Right hindlimb (tissue), 1 donor: ENCODE measurements at regions not wholly inside any gene's neighbourhood (a gene's known extent, or its start where the extent isn't known, plus 50 kb on each side); places are given as distances from the start of the nearest gene placed in this dataset.

ENCODE experiments used
- DNase-seq: peaks from one replicate; pipeline ENCODE4 v3.0.0-alpha.2; 2018

DNA sequence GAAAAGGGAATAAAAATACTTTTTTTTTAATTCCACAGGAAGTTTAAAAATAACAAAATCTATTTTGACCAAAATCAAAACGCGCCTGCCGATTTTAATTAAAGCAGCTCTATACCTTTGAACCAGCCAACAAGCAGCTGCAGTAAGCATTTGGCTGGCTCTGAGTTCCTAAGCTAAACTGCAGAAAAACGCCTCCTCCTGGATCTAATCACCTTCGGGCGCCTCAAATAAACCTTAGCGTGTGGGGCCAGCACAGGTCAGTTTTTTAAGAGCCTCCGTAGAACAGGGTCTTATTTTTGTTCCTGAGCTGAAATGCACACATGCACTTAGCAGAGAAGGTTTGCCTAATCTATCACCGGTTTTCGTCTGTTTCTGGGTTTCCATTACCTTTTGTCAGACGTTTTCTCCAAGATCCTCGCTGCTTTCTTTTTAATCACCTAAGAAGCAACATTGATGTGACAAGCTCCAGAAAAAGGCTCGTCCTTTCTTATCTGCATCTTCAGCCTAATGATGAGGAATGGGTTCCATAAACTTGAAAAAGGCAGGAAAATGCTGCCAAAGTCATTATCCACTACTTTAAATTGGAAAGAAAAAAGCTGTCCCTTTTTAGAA, 64.7 kb upstream of the HNRNPA3 start:
- no peak for DNase-seq

DNA sequence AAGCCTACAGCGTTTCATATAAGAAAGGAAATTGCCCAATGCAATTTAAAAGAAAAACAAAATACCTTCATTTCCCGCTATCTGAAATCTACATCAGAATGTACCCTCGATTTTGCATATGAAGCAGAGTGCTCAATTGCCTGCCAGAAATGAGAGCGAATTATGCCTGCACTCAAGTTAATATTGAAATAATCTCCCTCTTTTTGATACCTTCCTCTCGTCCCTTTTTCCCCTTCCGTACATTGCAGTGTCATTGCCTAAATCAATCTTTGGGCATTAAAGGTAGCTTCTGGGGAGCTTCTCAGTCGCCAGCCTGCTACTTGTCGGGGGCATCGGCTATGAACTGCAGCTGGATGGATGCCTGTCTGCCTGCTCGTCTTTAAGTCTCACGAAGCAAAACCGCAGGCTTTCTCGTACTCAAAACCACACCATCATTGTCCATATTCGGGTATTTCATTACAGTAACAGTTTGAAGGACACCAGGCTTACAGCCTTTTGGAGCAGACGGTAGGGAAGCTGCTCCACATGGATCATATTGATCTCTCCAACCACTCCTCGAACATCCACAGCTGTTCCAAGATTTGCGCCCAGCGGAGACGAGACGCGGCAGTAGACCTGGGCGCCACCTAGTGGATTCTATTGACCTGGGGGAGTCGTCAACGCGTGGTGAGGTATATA, 64.0 kb upstream of the HNRNPA3 start:
- peak; percentile 87 for DNase-seq

DNA sequence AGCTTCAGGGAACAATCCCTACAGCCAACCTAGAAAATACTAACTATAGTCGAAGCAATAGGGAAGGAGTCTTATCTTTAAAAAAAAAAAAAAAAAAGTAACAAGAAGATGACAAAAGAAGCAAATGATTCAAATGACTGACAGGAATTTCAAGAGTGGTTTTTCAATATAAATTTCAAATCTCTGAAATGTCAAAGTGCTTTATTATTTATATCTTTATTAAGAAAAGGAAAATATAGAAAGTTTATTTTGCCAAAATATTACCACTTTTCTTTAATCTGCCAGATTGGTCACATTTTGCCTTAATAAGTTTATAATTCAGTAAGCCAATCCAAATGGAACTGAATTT, 63.5 kb upstream of the HNRNPA3 start:
- DNase-seq: no peak

DNA sequence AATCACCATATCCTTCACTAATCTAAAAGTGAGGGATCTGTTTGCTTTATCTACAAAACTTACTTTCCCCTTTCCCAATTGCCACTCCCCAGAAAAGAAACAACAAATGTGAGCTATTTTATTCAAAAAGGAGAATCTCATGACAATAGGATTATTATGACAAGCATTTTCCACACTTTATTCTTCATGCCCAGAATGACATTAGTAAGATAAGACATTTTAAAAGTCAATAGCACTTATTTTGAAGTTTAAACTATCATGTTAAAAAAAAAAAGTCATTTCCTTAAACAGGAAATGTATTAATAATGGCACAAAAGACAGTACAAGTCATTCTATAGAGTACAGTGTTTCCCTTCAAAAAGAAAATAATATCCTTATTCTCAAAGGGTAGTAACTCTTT, 58.8 kb upstream of the HNRNPA3 start:
- DNase-seq: no peak

DNA sequence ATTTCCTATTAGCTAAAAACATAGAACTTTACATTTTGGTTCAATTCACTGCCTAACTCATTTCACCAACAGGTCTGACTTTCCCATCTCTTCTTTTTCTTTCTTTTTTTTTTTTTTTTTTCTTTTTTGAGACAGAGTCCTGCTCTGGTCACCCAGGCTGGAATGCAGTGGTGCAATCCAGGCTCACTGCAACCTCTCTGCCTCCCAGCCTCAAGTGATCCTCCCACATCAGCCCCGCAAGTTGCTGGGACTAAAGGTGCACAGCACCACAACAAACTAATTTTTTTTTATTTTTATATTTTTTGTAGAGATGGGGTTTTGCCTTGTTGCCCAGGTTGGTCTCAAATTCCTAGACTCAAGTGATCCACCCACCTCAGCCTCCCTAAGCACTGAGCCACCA, 57.8 kb upstream of the HNRNPA3 start:
- DNase-seq: no peak

DNA sequence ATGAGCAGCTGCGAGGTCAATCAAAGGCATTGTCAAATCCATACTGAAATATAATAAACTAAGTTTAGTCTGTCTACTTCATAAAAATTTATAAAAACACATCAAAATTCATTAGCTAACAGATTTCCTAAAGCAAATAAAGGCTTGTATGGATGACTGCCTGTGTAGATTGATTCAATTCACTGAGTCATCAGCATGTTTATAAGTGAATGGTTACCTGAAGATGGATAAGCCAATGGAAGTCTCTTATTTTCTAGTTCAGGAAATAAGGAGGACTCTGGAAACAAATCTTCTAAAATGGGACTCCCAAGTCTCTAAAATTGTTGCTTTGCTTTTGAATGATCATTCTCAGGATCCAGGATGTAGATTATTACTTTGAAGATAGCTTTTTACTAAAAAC, 57.0 kb upstream of the HNRNPA3 start:
- DNase-seq: no peak

DNA sequence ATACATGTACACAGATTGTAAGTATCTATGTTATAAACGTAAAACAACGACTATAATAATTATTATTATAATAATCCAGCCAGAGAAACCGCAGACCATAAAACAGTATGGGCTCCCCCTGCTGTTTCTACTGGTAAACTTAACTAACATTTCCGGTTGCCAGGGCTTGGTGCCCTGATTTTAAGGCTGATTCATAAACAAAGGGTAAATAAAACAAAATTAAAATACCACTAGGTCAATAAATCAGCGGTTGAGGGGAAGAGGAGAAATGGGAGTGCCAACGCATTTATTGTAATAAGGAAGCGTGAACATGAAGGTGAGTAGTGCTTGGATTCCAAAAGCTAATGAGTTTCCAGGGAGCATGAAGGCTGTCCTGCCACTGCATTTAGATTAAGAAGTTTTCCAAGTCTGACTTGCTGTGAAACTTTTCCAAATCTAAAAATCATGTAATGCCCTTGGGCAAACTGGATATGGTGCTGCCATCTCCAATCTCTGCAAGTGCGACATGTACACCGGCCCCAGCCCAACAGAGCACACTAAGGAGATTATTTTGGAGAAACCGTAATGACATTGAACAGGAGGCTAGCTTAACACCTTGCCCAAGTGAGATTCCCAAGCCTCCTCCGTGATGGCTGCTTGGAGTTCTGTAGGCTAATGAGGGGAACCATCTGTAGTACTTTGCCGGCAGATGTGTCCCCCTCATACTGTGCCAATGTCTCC, 50.7 kb upstream of the HNRNPA3 start:
- DNase-seq: no peak
